ENCODE measurements at regions not wholly inside any gene's neighbourhood (a gene's known extent, or its start where the extent isn't known, plus 50 kb on each side); places are given as distances from the start of the nearest gene placed in this dataset.

- TF ChIP-seq, protein P1, sequence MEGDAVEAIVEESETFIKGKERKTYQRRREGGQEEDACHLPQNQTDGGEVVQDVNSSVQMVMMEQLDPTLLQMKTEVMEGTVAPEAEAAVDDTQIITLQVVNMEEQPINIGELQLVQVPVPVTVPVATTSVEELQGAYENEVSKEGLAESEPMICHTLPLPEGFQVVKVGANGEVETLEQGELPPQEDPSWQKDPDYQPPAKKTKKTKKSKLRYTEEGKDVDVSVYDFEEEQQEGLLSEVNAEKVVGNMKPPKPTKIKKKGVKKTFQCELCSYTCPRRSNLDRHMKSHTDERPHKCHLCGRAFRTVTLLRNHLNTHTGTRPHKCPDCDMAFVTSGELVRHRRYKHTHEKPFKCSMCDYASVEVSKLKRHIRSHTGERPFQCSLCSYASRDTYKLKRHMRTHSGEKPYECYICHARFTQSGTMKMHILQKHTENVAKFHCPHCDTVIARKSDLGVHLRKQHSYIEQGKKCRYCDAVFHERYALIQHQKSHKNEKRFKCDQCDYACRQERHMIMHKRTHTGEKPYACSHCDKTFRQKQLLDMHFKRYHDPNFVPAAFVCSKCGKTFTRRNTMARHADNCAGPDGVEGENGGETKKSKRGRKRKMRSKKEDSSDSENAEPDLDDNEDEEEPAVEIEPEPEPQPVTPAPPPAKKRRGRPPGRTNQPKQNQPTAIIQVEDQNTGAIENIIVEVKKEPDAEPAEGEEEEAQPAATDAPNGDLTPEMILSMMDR (IDR thresholded peaks at IDR 0.05; ENCODE audit: borderline replicate concordance, extremely low read depth, low read length, poor library complexity, severe bottlenecking): no peak
- no peak for TF ChIP-seq EZH2 (IDR thresholded peaks at IDR 0.05; ENCODE audit: borderline replicate concordance, low read depth, low read length, severe bottlenecking)
These were observed 855.8 kb upstream of the LRRC4C start for GRCh38 chr11:42315267-42315666.

Data from DND-41 (cell line).